Keratinocyte (primary cell): ENCODE measurements at regions not wholly inside any gene's neighbourhood (a gene's known extent, or its start where the extent isn't known, plus 50 kb on each side); places are given as distances from the start of the nearest gene placed in this dataset.

Source experiments
- DNase-seq: peaks from one replicate; pipeline ENCODE4 v3.0.0-alpha.2; 2011; ENCODE audit warnings: low read depth, missing footprints, low spot score
- FAIRE-seq: peaks from 2 replicates; lab custom pipeline; 2011; peaks lifted over from hg19 to GRCh38; lab: Jason Lieb, UNC
- H2AFZ ChIP-seq: 2 replicates; pipeline ENCODE4 v1.6.0; 2012; ENCODE audit warnings: low read length, control low read depth, inconsistent platforms; ENCODE audit not compliant: control insufficient read depth
- H3K27ac ChIP-seq: 2 replicates; pipeline ENCODE4 v1.5.1; 2011; ENCODE audit warnings: low read length; ENCODE audit not compliant: control insufficient read depth, insufficient read depth
- H3K27me3 ChIP-seq: 3 replicates; pipeline ENCODE4 v1.6.0; 2011; ENCODE audit warnings: low read length; ENCODE audit not compliant: control insufficient read depth, insufficient read depth; ENCODE audit errors: extremely low read depth
- H3K36me3 ChIP-seq, 2 experiments: 2 replicates in 1 of 2; 3 replicates in 1 of 2; pipeline ENCODE4 v1.5.1; 2011; ENCODE audit warnings: low read length in 2 of 2, mild to moderate bottlenecking in 1 of 2; ENCODE audit not compliant: control insufficient read depth in 2 of 2, insufficient read depth in 2 of 2; ENCODE audit errors: extremely low read depth in 1 of 2
- H3K4me1 ChIP-seq: 3 replicates; pipeline ENCODE4 v1.5.1; 2011; ENCODE audit warnings: low read length; ENCODE audit not compliant: control insufficient read depth, insufficient read depth; ENCODE audit errors: extremely low read depth
- H3K4me2 ChIP-seq: 3 replicates; pipeline ENCODE4 v1.6.0; 2011; ENCODE audit warnings: low read depth, low read length; ENCODE audit not compliant: control insufficient read depth, insufficient read depth; ENCODE audit errors: extremely low read depth
- H3K4me3 ChIP-seq, 3 experiments: fragments of 200-600 bp in 1 of 3; sonication (generic) in 1 of 3; 2 replicates in 2 of 3; 3 replicates in 1 of 3; pipeline ENCODE4 v1.5.1; 2011 to 2016; ENCODE audit warnings: low read length in 3 of 3, mild to moderate bottlenecking in 3 of 3, control low read depth in 2 of 3, inconsistent platforms in 1 of 3, low read depth in 1 of 3, mixed read lengths in 1 of 3, mixed run types in 1 of 3, moderate library complexity in 1 of 3; ENCODE audit not compliant: control insufficient read depth in 2 of 3, insufficient read depth in 2 of 3; ENCODE audit errors: extremely low read depth in 1 of 3
- H3K79me2 ChIP-seq: 2 replicates; pipeline ENCODE4 v1.6.0; 2012; ENCODE audit warnings: low read length; ENCODE audit not compliant: control insufficient read depth, insufficient read depth
- H3K9ac ChIP-seq: 3 replicates; pipeline ENCODE4 v1.6.0; 2011; ENCODE audit warnings: low read length; ENCODE audit not compliant: control insufficient read depth, insufficient read depth; ENCODE audit errors: extremely low read depth
- H3K9me1 ChIP-seq: 3 replicates; pipeline ENCODE4 v1.6.0; 2011; ENCODE audit warnings: low read length; ENCODE audit not compliant: control insufficient read depth, insufficient read depth; ENCODE audit errors: extremely low read depth
- H3K9me3 ChIP-seq: 2 replicates; pipeline ENCODE4 v1.5.1; 2012; ENCODE audit warnings: low read depth, low read length; ENCODE audit not compliant: control insufficient read depth
- H4K20me1 ChIP-seq: 3 replicates; pipeline ENCODE4 v1.6.0; 2011; ENCODE audit warnings: low read length; ENCODE audit not compliant: control insufficient read depth, insufficient read depth; ENCODE audit errors: extremely low read depth
- EZH2 ChIP-seq: IDR thresholded peaks from one replicate; pipeline ENCODE4 v1.6.1; 2012; ENCODE audit warnings: inconsistent platforms, mild to moderate bottlenecking, low read length, moderate library complexity
- dilution Hi-C: fragments of 300-500 bp; cut with MboI; formaldehyde crosslinking; loops from one replicate; pipeline ENCODE4 v1.7.0; 2020; ENCODE audit warnings: low sequenced_read_pairs; ENCODE audit not compliant: extremely low pct_ligation_motif_present
- TF ChIP-seq, protein P1 (sequence below), 3 experiments: IDR thresholded peaks in 1 of 3; conservative IDR thresholded peaks in 1 of 3; optimal IDR thresholded peaks in 1 of 3; 2 replicates in 2 of 3; 3 replicates in 1 of 3; pipeline versions ENCODE3 to v1.5.1; 2011; ENCODE audit warnings: low read length in 3 of 3, mild to moderate bottlenecking in 3 of 3, moderate library complexity in 2 of 3, control low read depth in 1 of 3, inconsistent platforms in 1 of 3; ENCODE audit not compliant: insufficient read depth in 2 of 3; ENCODE audit errors: extremely low read depth in 1 of 3

- Histone ChIP-seq H4K20me1 (no peaks in the 10 kb centered on the region), H3K4me3 (no peak overlapping the region), H3K9me1 (no peaks in the 10 kb centered on the region), H3K27ac (no peak overlapping the region), H3K4me1 (no peaks in the 10 kb centered on the region), H3K9me3 (no peaks in the 10 kb centered on the region), H3K4me2 (no peak overlapping the region), H3K9ac (no peak overlapping the region), H3K79me2 (no peaks in the 10 kb centered on the region), H2AFZ (no peak overlapping the region), H3K36me3 (no peaks in the 10 kb centered on the region), H3K27me3 (no peaks in the 10 kb centered on the region)
- dilution Hi-C loops: no loop called here
- FAIRE-seq (no peak), DNase-seq (no peak)
- TF ChIP-seq, protein P1, sequence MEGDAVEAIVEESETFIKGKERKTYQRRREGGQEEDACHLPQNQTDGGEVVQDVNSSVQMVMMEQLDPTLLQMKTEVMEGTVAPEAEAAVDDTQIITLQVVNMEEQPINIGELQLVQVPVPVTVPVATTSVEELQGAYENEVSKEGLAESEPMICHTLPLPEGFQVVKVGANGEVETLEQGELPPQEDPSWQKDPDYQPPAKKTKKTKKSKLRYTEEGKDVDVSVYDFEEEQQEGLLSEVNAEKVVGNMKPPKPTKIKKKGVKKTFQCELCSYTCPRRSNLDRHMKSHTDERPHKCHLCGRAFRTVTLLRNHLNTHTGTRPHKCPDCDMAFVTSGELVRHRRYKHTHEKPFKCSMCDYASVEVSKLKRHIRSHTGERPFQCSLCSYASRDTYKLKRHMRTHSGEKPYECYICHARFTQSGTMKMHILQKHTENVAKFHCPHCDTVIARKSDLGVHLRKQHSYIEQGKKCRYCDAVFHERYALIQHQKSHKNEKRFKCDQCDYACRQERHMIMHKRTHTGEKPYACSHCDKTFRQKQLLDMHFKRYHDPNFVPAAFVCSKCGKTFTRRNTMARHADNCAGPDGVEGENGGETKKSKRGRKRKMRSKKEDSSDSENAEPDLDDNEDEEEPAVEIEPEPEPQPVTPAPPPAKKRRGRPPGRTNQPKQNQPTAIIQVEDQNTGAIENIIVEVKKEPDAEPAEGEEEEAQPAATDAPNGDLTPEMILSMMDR (optimal IDR thresholded peaks at IDR 0.05 in 1 of 3, IDR thresholded peaks at IDR 0.05 in 1 of 3, conservative IDR thresholded peaks at IDR 0.05 in 1 of 3; ENCODE audit: extremely low read depth in 1 of 3, insufficient read depth in 2 of 3, low read length in 3 of 3): no peak
- TF ChIP-seq EZH2: no peak
These were observed 175.3 kb upstream of the FAM20A start for GRCh38 chr17:68776451-68776850.

GRCh38 chr17:68775969-68776368, 174.8 kb upstream of the FAM20A start:
- DNase-seq (no peak), FAIRE-seq (no peak)
- no peaks in the 10 kb centered on the region for H4K20me1 ChIP-seq
- no peaks in the 10 kb centered on the region for H3K79me2 ChIP-seq
- no peaks in the 10 kb centered on the region for H3K9me3 ChIP-seq
- H3K9ac ChIP-seq: no peak overlapping the region
- no peaks in the 10 kb centered on the region for H3K9me1 ChIP-seq
- no peaks in the 10 kb centered on the region for H3K4me1 ChIP-seq
- H3K27me3 ChIP-seq: no peaks in the 10 kb centered on the region
- H3K27ac ChIP-seq: no peak overlapping the region
- no peak overlapping the region for H3K4me3 ChIP-seq
- no peak overlapping the region for H2AFZ ChIP-seq
- no peak overlapping the region for H3K4me2 ChIP-seq
- no peaks in the 10 kb centered on the region for H3K36me3 ChIP-seq
- dilution Hi-C loops: no loop called here
- TF ChIP-seq, protein P1 (optimal IDR thresholded peaks at IDR 0.05 in 1 of 3, IDR thresholded peaks at IDR 0.05 in 1 of 3, conservative IDR thresholded peaks at IDR 0.05 in 1 of 3; ENCODE audit: extremely low read depth in 1 of 3, insufficient read depth in 2 of 3, low read length in 3 of 3): no peak
- TF ChIP-seq EZH2: no peak
